Stimulated activated CD4-positive, alpha-beta T cell treated with anti-CD3 and anti-CD28 coated beads, Interleukin-2, amount 100 ng/mL, for 48 hours (primary cell): ENCODE measurements at regions not wholly inside any gene's neighbourhood (a gene's known extent, or its start where the extent isn't known, plus 50 kb on each side); places are given as distances from the start of the nearest gene placed in this dataset.

Experiments used
- DNase-seq, 2 donors: peaks; one replicate each; pipeline ENCODE4 v3.0.0-alpha.2; 2020

- DNase-seq, result no peak
Observed at GRCh38 chr7:88700725-88701124, 58.8 kb upstream of the ZNF804B start.

GRCh38 chr7:88694207-88694606 is 65.3 kb upstream of the ZNF804B start:
- no peak for DNase-seq

- no peak for DNase-seq
Observed at GRCh38 chr7:88693131-88693530, 66.4 kb upstream of the ZNF804B start.

- no peak for DNase-seq
Observed at GRCh38 chr7:88692493-88692892, 67.0 kb upstream of the ZNF804B start.

GRCh38 chr7:88689821-88690220 is 69.7 kb upstream of the ZNF804B start:
- no peak for DNase-seq

GRCh38 chr7:88688222-88688621 is 71.3 kb upstream of the ZNF804B start:
- no peak for DNase-seq

- DNase-seq, result no peak
Observed at GRCh38 chr7:88686468-88687229, 72.9 kb upstream of the ZNF804B start.

GRCh38 chr7:88681682-88682081 is 77.8 kb upstream of the ZNF804B start:
- no peak for DNase-seq

GRCh38 chr7:88670536-88670935 is 89.0 kb upstream of the ZNF804B start:
- no peak for DNase-seq

- DNase-seq, result no peak
Observed at GRCh38 chr7:88669913-88670312, 89.6 kb upstream of the ZNF804B start.

- no peak for DNase-seq
Observed at GRCh38 chr7:88668591-88668990, 90.9 kb upstream of the ZNF804B start.

GRCh38 chr7:88666626-88667025 is 92.9 kb upstream of the ZNF804B start:
- DNase-seq, result no peak

GRCh38 chr7:88665892-88666514 is 93.5 kb upstream of the ZNF804B start:
- DNase-seq, result no peak

GRCh38 chr7:88664630-88665233 is 94.8 kb upstream of the ZNF804B start:
- DNase-seq, result no peak

GRCh38 chr7:88661921-88662320 is 97.6 kb upstream of the ZNF804B start:
- DNase-seq, result no peak

- no peak for DNase-seq
Observed at GRCh38 chr7:88647825-88648224, 111.7 kb upstream of the ZNF804B start.

GRCh38 chr7:88638583-88638982 is 120.9 kb upstream of the ZNF804B start:
- DNase-seq, result no peak

- no peak for DNase-seq
Observed at GRCh38 chr7:88637795-88638194, 121.7 kb upstream of the ZNF804B start.

GRCh38 chr7:88635149-88635548 is 124.4 kb upstream of the ZNF804B start:
- no peak for DNase-seq

- DNase-seq, result no peak
Observed at GRCh38 chr7:88629559-88629958, 129.9 kb upstream of the ZNF804B start.

GRCh38 chr7:88628363-88629085 is 131.0 kb upstream of the ZNF804B start:
- no peak for DNase-seq

- DNase-seq, result no peak
Observed at GRCh38 chr7:88617185-88617584, 142.3 kb upstream of the ZNF804B start.

- no peak for DNase-seq
Observed at GRCh38 chr7:88615336-88615735, 144.2 kb upstream of the ZNF804B start.

- no peak for DNase-seq
Observed at GRCh38 chr7:88614736-88615135, 144.8 kb upstream of the ZNF804B start.
